ENCODE measurements at regions not wholly inside any gene's neighbourhood (a gene's known extent, or its start where the extent isn't known, plus 50 kb on each side); places are given as distances from the start of the nearest gene placed in this dataset.

GRCh38 chr4:20126906-20127305 is 124.8 kb upstream of the SLIT2 start:
- TF ChIP-seq CTCF (IDR thresholded peaks at IDR 0.05; ENCODE audit: borderline replicate concordance, extremely low read depth, insufficient read depth) = no peak
- no peak for FAIRE-seq
- intact Hi-C loops (cut with DNase I) = no loop called here
- DNase-seq = no peak
- no peaks in the 10 kb centered on the region for H3K9me3 ChIP-seq (ENCODE audit: control insufficient read depth in 2 of 3, insufficient read depth in 1 of 3, low read length in 3 of 3)
- H3K4me1 ChIP-seq (ENCODE audit: control insufficient read depth in 2 of 3, insufficient read depth in 2 of 3, low read depth in 1 of 3, low read length in 3 of 3) = no peaks in the 10 kb centered on the region
- H3K36me3 ChIP-seq (ENCODE audit: control insufficient read depth in 2 of 3, insufficient read depth in 3 of 3, low read length in 3 of 3) = no peaks in the 10 kb centered on the region
- H3K27me3 ChIP-seq (ENCODE audit: control insufficient read depth, insufficient read depth, low read length) = no peaks in the 10 kb centered on the region
- no peak overlapping the region for H3K27ac ChIP-seq (ENCODE audit: low read depth in 2 of 2, low read length in 2 of 2)
- H3K9ac ChIP-seq (ENCODE audit: low read length in 3 of 3) = no peak overlapping the region
- H3K4me3 ChIP-seq (ENCODE audit: low read length in 3 of 3) = no peak overlapping the region

GRCh38 chr4:20124317-20125026 is 127.2 kb upstream of the SLIT2 start:
- Histone ChIP-seq H3K4me1 (ENCODE audit: control insufficient read depth in 2 of 3, insufficient read depth in 2 of 3, low read depth in 1 of 3, low read length in 3 of 3) (no peaks in the 10 kb centered on the region), H3K9me3 (ENCODE audit: control insufficient read depth in 2 of 3, insufficient read depth in 1 of 3, low read length in 3 of 3) (no peaks in the 10 kb centered on the region), H3K27me3 (ENCODE audit: control insufficient read depth, insufficient read depth, low read length) (no peaks in the 10 kb centered on the region), H3K4me3 (ENCODE audit: low read length in 3 of 3) (no peak overlapping the region), H3K36me3 (ENCODE audit: control insufficient read depth in 2 of 3, insufficient read depth in 3 of 3, low read length in 3 of 3) (no peaks in the 10 kb centered on the region), H3K27ac (ENCODE audit: low read depth in 2 of 2, low read length in 2 of 2) (no peak overlapping the region), H3K9ac (ENCODE audit: low read length in 3 of 3) (no peak overlapping the region)
- FAIRE-seq = no peak
- peak in 1 of 5 donors; percentile 0 for DNase-seq
- intact Hi-C loops (cut with DNase I) = no loop called here
- no peak for TF ChIP-seq CTCF (IDR thresholded peaks at IDR 0.05; ENCODE audit: borderline replicate concordance, extremely low read depth, insufficient read depth)

- Histone ChIP-seq H3K27ac (ENCODE audit: low read depth in 2 of 2, low read length in 2 of 2) (no peak overlapping the region), H3K36me3 (ENCODE audit: control insufficient read depth in 2 of 3, insufficient read depth in 3 of 3, low read length in 3 of 3) (no peaks in the 10 kb centered on the region), H3K9me3 (ENCODE audit: control insufficient read depth in 2 of 3, insufficient read depth in 1 of 3, low read length in 3 of 3) (no peaks in the 10 kb centered on the region), H3K4me3 (ENCODE audit: low read length in 3 of 3) (no peak overlapping the region), H3K4me1 (ENCODE audit: control insufficient read depth in 2 of 3, insufficient read depth in 2 of 3, low read depth in 1 of 3, low read length in 3 of 3) (no peaks in the 10 kb centered on the region), H3K9ac (ENCODE audit: low read length in 3 of 3) (no peak overlapping the region), H3K27me3 (ENCODE audit: control insufficient read depth, insufficient read depth, low read length) (no peaks in the 10 kb centered on the region)
- intact Hi-C loops (cut with DNase I) = no loop called here
- TF ChIP-seq CTCF (IDR thresholded peaks at IDR 0.05; ENCODE audit: borderline replicate concordance, extremely low read depth, insufficient read depth) = no peak
- no peak for FAIRE-seq
- no peak for DNase-seq
These were observed 129.3 kb upstream of the SLIT2 start for GRCh38 chr4:20122198-20122988.

Measured in kidney (tissue), 13 donors.